Activated naive CD4-positive, alpha-beta T cell treated with anti-CD3 and anti-CD28 coated beads for 36 hours (primary cell): ENCODE measurements at regions not wholly inside any gene's neighbourhood (a gene's known extent, or its start where the extent isn't known, plus 50 kb on each side); places are given as distances from the start of the nearest gene placed in this dataset.

Experiments
- CTCF ChIA-PET: fragments of 350-600 bp; sonication (Branson Sonifier 250); formaldehyde crosslinking; loops from one replicate; lab custom pipeline; 2021; ENCODE audit warnings: antibody characterized with exemption; lab: Charles Lee
- DNase-seq: peaks from one replicate; pipeline ENCODE4 v3.0.0-alpha.2; 2020
- H3K27ac Mint-ChIP-seq: one replicate; pipeline ENCODE4 v1.8.0; 2021; ENCODE audit warnings: mild to moderate bottlenecking, mixed read lengths
- H3K27me3 Mint-ChIP-seq: one replicate; pipeline ENCODE4 v1.8.0; 2021; ENCODE audit warnings: low read depth, mixed read lengths
- H3K36me3 Mint-ChIP-seq: one replicate; pipeline ENCODE4 v1.8.0; 2021; ENCODE audit warnings: low read depth, mixed read lengths
- H3K4me1 Mint-ChIP-seq: one replicate; pipeline ENCODE4 v1.8.0; 2021; ENCODE audit warnings: low read depth, mixed read lengths
- H3K4me3 Mint-ChIP-seq: one replicate; pipeline ENCODE4 v1.8.0; 2021; ENCODE audit warnings: mild to moderate bottlenecking, moderate library complexity, mixed read lengths
- H3K9me3 Mint-ChIP-seq: one replicate; pipeline ENCODE4 v1.8.0; 2021; ENCODE audit warnings: mixed read lengths
- intact Hi-C: fragments of 100-400 bp; cut with micrococcal nuclease; formaldehyde crosslinking; loops from one replicate; pipeline ENCODE4 v1.15.1; 2023

- H3K27me3 Mint-ChIP-seq: no peaks in the 10 kb centered on the region
- DNase-seq: no peak
- H3K4me1 Mint-ChIP-seq: peaks cover 36% of the 10 kb centered on the region
- CTCF ChIA-PET: interaction anchor here (0.6 to 1.2 kb wide), 2 partner anchors 67 to 562 kb away, joined by 3 to 8 read pairs; no protein-coding TSS in a partner anchor
- intact Hi-C loops: loop anchor here (5.0 to 10.0 kb wide), 2 partner anchors 550 to 913 kb away; partner anchors contain the start of gene EBF1
- no peak overlapping the region for H3K4me3 Mint-ChIP-seq
- H3K27ac Mint-ChIP-seq: no peak overlapping the region
- no peaks in the 10 kb centered on the region for H3K36me3 Mint-ChIP-seq
- peaks cover 2% of the 10 kb centered on the region for H3K9me3 Mint-ChIP-seq
Measured at GRCh38 chr5:158544388-158545339, 555.1 kb downstream of the EBF1 start.

GRCh38 chr5:158543539-158544387, 556.0 kb downstream of the EBF1 start:
- DNase-seq: peak; percentile 18
- intact Hi-C loops: loop anchor here (1.0 to 10.0 kb wide), 4 partner anchors 29 to 914 kb away; partner anchors contain the start of gene EBF1
- no peaks in the 10 kb centered on the region for H3K27me3 Mint-ChIP-seq
- peaks cover 39% of the 10 kb centered on the region for H3K4me1 Mint-ChIP-seq
- no peak overlapping the region for H3K27ac Mint-ChIP-seq
- no peaks in the 10 kb centered on the region for H3K36me3 Mint-ChIP-seq
- peaks cover 2% of the 10 kb centered on the region for H3K9me3 Mint-ChIP-seq
- H3K4me3 Mint-ChIP-seq: no peak overlapping the region
- CTCF ChIA-PET: interaction anchor here (0.6 to 1.9 kb wide), 3 partner anchors 29 to 563 kb away, joined by 3 to 7 read pairs (median 5); no protein-coding TSS in a partner anchor

- no peaks in the 10 kb centered on the region for H3K9me3 Mint-ChIP-seq
- H3K36me3 Mint-ChIP-seq: no peaks in the 10 kb centered on the region
- H3K4me3 Mint-ChIP-seq: no peak overlapping the region
- H3K4me1 Mint-ChIP-seq: peaks cover 43% of the 10 kb centered on the region
- CTCF ChIA-PET: interaction anchor here (0.8 to 1.9 kb wide), 2 partner anchors 27 to 100 kb away, joined by 3 to 7 read pairs; no protein-coding TSS in a partner anchor
- intact Hi-C loops: loop anchor here (2.0 to 10.0 kb wide), 3 partner anchors 111 to 916 kb away; partner anchors contain the start of gene EBF1
- peak; percentile 7 for DNase-seq
- H3K27me3 Mint-ChIP-seq: no peaks in the 10 kb centered on the region
- no peak overlapping the region for H3K27ac Mint-ChIP-seq
Measured at GRCh38 chr5:158541536-158542297, 558.0 kb downstream of the EBF1 start.

GRCh38 chr5:158538506-158539074, 561.1 kb downstream of the EBF1 start:
- Mint-ChIP-seq H3K4me3 (no peak overlapping the region), H3K4me1 (peaks cover 29% of the 10 kb centered on the region), H3K27me3 (no peaks in the 10 kb centered on the region), H3K9me3 (no peaks in the 10 kb centered on the region), H3K36me3 (no peaks in the 10 kb centered on the region), H3K27ac (no peak overlapping the region)
- CTCF ChIA-PET: no interaction called here
- intact Hi-C loops: no loop called here
- DNase-seq: no peak

GRCh38 chr5:158537366-158537765, 562.4 kb downstream of the EBF1 start:
- CTCF ChIA-PET: no interaction called here
- peaks cover 21% of the 10 kb centered on the region for H3K4me1 Mint-ChIP-seq
- intact Hi-C loops: no loop called here
- no peak for DNase-seq
- H3K36me3 Mint-ChIP-seq: no peaks in the 10 kb centered on the region
- no peaks in the 10 kb centered on the region for H3K27me3 Mint-ChIP-seq
- no peak overlapping the region for H3K4me3 Mint-ChIP-seq
- H3K9me3 Mint-ChIP-seq: no peaks in the 10 kb centered on the region
- no peak overlapping the region for H3K27ac Mint-ChIP-seq

GRCh38 chr5:158534203-158534602, 565.5 kb downstream of the EBF1 start:
- Mint-ChIP-seq H3K4me1 (peaks cover 6% of the 10 kb centered on the region), H3K27ac (no peak overlapping the region), H3K36me3 (no peaks in the 10 kb centered on the region), H3K4me3 (no peak overlapping the region), H3K27me3 (no peaks in the 10 kb centered on the region), H3K9me3 (no peaks in the 10 kb centered on the region)
- intact Hi-C loops: no loop called here
- CTCF ChIA-PET: interaction anchor here (0.6 kb wide), 1 partner anchor 16 kb away, joined by 3 read pairs; no protein-coding TSS in a partner anchor
- DNase-seq: no peak

GRCh38 chr5:158532739-158533138, 567.0 kb downstream of the EBF1 start:
- H3K4me3 Mint-ChIP-seq: no peak overlapping the region
- H3K36me3 Mint-ChIP-seq: no peaks in the 10 kb centered on the region
- H3K9me3 Mint-ChIP-seq: no peaks in the 10 kb centered on the region
- CTCF ChIA-PET: no interaction called here
- H3K27me3 Mint-ChIP-seq: no peaks in the 10 kb centered on the region
- no peak for DNase-seq
- no peaks in the 10 kb centered on the region for H3K4me1 Mint-ChIP-seq
- intact Hi-C loops: no loop called here
- H3K27ac Mint-ChIP-seq: no peak overlapping the region

GRCh38 chr5:158531860-158532259, 567.9 kb downstream of the EBF1 start:
- H3K4me3 Mint-ChIP-seq: no peak overlapping the region

GRCh38 chr5:158530115-158530514, 569.6 kb downstream of the EBF1 start:
- CTCF ChIA-PET: no interaction called here
- no peak overlapping the region for H3K27ac Mint-ChIP-seq
- intact Hi-C loops: no loop called here
- H3K4me1 Mint-ChIP-seq: no peaks in the 10 kb centered on the region
- H3K27me3 Mint-ChIP-seq: no peaks in the 10 kb centered on the region
- H3K9me3 Mint-ChIP-seq: no peaks in the 10 kb centered on the region
- no peak overlapping the region for H3K4me3 Mint-ChIP-seq
- no peak for DNase-seq
- no peaks in the 10 kb centered on the region for H3K36me3 Mint-ChIP-seq

More at GRCh38 chr5:158531860-158532259, 567.9 kb downstream of the EBF1 start:
- CTCF ChIA-PET: no interaction called here
- Mint-ChIP-seq H3K9me3 (no peaks in the 10 kb centered on the region), H3K27ac (no peak overlapping the region), H3K27me3 (no peaks in the 10 kb centered on the region), H3K36me3 (no peaks in the 10 kb centered on the region), H3K4me1 (no peaks in the 10 kb centered on the region)
- no peak for DNase-seq
- intact Hi-C loops: no loop called here

- Mint-ChIP-seq H3K9me3 (no peaks in the 10 kb centered on the region), H3K27ac (no peak overlapping the region), H3K4me3 (no peak overlapping the region), H3K27me3 (no peaks in the 10 kb centered on the region), H3K4me1 (no peaks in the 10 kb centered on the region), H3K36me3 (no peaks in the 10 kb centered on the region)
- intact Hi-C loops: no loop called here
- CTCF ChIA-PET: no interaction called here
- DNase-seq: no peak
Measured at GRCh38 chr5:158529454-158529853, 570.3 kb downstream of the EBF1 start.

GRCh38 chr5:158525663-158526062, 574.1 kb downstream of the EBF1 start:
- peaks cover 5% of the 10 kb centered on the region for H3K4me1 Mint-ChIP-seq
- no peak overlapping the region for H3K27ac Mint-ChIP-seq
- H3K36me3 Mint-ChIP-seq: no peaks in the 10 kb centered on the region
- DNase-seq: no peak
- intact Hi-C loops: no loop called here
- H3K27me3 Mint-ChIP-seq: no peaks in the 10 kb centered on the region
- CTCF ChIA-PET: no interaction called here
- H3K4me3 Mint-ChIP-seq: no peak overlapping the region
- no peaks in the 10 kb centered on the region for H3K9me3 Mint-ChIP-seq
